ENCODE measurements at regions not wholly inside any gene's neighbourhood (a gene's known extent, or its start where the extent isn't known, plus 50 kb on each side); places are given as distances from the start of the nearest gene placed in this dataset.

DNA sequence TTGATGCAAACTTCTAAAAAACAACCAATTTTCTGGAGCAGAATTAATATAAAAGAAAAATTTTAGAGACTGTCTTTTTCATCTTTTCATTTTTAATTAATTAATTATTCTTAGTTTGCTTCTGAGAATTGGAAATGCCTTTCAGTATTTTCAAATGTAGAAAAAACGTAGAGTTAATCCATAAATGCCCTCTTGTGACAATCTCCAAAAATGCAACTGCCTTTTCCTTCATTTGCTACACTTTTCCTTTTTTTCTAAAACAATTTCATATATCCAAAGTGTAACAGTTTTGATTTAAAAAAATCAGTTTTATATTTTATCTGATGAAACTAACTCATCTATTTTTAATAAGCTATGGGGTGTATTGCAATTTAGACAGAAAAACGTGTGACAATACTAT lies 409.3 kb downstream of the PRKD1 start:
- no peak for DNase-seq (ENCODE audit: low read depth in 3 of 3, low spot score in 2 of 3)

GRCh38 chr14:29521526-29522137 lies 406.0 kb downstream of the PRKD1 start:
- DNase-seq (ENCODE audit: low read depth in 3 of 3, low spot score in 2 of 3): no peak
